ENCODE measurements at regions not wholly inside any gene's neighbourhood (a gene's known extent, or its start where the extent isn't known, plus 50 kb on each side); places are given as distances from the start of the nearest gene placed in this dataset.
"Not testable (repeated sequence)": the region's sequence is repeated elsewhere in the genome, so short reads cannot be mapped to it uniquely, and the experiment has no call there.

GRCh38 chrX:115702982-115703381, 142.0 kb downstream of the PLS3 start:
- no peaks in the 10 kb centered on the region for H3K4me1 ChIP-seq
- WGBS, 2 donors (ENCODE audit: low coverage in 1 of 2) = no CpG with 5 or more reads among the region's 5 CpGs

DNA sequence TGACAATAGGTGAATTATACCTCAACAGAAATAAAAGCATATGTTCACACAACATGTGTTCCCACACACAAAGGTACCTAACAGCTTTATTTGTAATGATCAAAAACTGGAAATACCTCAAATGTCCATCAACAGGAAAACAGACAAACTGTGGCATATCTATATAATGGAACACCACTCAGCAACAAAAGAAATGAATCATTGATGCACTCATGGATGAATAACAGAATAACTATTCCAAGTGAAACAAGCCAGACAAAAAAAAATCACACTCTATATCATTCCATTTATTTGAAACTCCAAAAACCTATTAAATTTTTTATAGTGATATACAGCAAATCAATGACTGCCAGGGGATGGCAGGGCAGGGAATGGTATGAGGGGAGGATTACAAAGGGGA, 148.1 kb downstream of the PLS3 start:
- H3K27ac ChIP-seq = no peak overlapping the region
- no peaks in the 10 kb centered on the region for H3K27me3 ChIP-seq
- H3K36me3 ChIP-seq = no peaks in the 10 kb centered on the region
- TF ChIP-seq CTCF (IDR thresholded peaks at IDR 0.05) (no peak), POLR2AphosphoS5 (IDR thresholded peaks at IDR 0.05) (no peak), POLR2A (IDR thresholded peaks at IDR 0.05) (no peak)
- no peaks in the 10 kb centered on the region for H3K4me1 ChIP-seq
- no peak for ATAC-seq
- no peak overlapping the region for H3K4me3 ChIP-seq
- H3K9me3 ChIP-seq = no peaks in the 10 kb centered on the region

More at GRCh38 chrX:115702982-115703381, 142.0 kb downstream of the PLS3 start:
- Histone ChIP-seq H3K9me3 (no peaks in the 10 kb centered on the region), H3K4me3 (no peak overlapping the region), H3K27ac (no peak overlapping the region), H3K27me3 (no peaks in the 10 kb centered on the region), H3K36me3 (no peaks in the 10 kb centered on the region)
- ATAC-seq = no peak
- TF ChIP-seq EP300 (IDR thresholded peaks at IDR 0.05) = no peak
- TF ChIP-seq POLR2AphosphoS5 (IDR thresholded peaks at IDR 0.05) = no peak
- TF ChIP-seq CTCF (IDR thresholded peaks at IDR 0.05) = no peak
- TF ChIP-seq POLR2A (IDR thresholded peaks at IDR 0.05) = no peak

DNA sequence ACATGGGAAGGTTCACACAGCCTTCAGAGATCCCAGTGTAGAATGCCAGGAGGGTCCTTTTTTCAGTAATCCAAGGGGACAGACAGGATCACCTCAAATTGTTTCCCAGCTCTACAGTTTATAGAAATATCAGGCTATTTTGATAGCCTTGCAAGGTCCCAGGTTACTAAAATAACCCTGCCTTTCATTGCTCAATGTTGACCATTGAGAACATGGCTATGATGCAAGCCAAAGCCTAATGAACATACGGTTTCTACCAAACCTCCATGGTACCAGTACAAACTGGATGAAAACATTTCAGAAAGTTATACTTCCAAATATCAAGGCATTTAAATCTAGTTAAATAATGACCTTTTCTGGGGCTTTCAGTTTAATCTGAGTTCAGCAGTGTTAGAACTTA, 151.5 kb downstream of the PLS3 start:
- Histone ChIP-seq H3K27ac (no peak overlapping the region), H3K9me3 (no peaks in the 10 kb centered on the region), H3K27me3 (no peaks in the 10 kb centered on the region), H3K36me3 (no peaks in the 10 kb centered on the region), H3K4me1 (no peaks in the 10 kb centered on the region), H3K4me3 (no peak overlapping the region)
- WGBS, 2 donors (ENCODE audit: low coverage in 1 of 2) = 80% methylated on average over 1 of the region's 1 CpG; no CpG with 5 or more reads in 1 of the 2 donors
- ATAC-seq = no peak
- no peak for TF ChIP-seq EP300 (IDR thresholded peaks at IDR 0.05)
- no peak for TF ChIP-seq CTCF (IDR thresholded peaks at IDR 0.05)
- no peak for TF ChIP-seq POLR2AphosphoS5 (IDR thresholded peaks at IDR 0.05)
- no peak for TF ChIP-seq POLR2A (IDR thresholded peaks at IDR 0.05)

- Histone ChIP-seq H3K27me3 (no peaks in the 10 kb centered on the region), H3K4me1 (no peaks in the 10 kb centered on the region), H3K27ac (no peak overlapping the region), H3K36me3 (no peaks in the 10 kb centered on the region), H3K4me3 (no peak overlapping the region), H3K9me3 (no peaks in the 10 kb centered on the region)
- TF ChIP-seq POLR2A (IDR thresholded peaks at IDR 0.05) (no peak), EP300 (IDR thresholded peaks at IDR 0.05) (no peak), CTCF (IDR thresholded peaks at IDR 0.05) (no peak), POLR2AphosphoS5 (IDR thresholded peaks at IDR 0.05) (no peak)
- WGBS, 2 donors (ENCODE audit: low coverage in 1 of 2) = 33 to 56% methylated on average over 1 of the region's 1 CpG
- ATAC-seq = no peak
These were observed 152.5 kb downstream of the PLS3 start for GRCh38 chrX:115713460-115713859.

- Histone ChIP-seq H3K36me3 (no peaks in the 10 kb centered on the region), H3K9me3 (no peaks in the 10 kb centered on the region), H3K4me3 (no peak overlapping the region), H3K27me3 (no peaks in the 10 kb centered on the region), H3K27ac (no peak overlapping the region), H3K4me1 (no peaks in the 10 kb centered on the region)
- no peak for ATAC-seq
- WGBS, 2 donors (ENCODE audit: low coverage in 1 of 2) = 84% methylated on average over 8 of the region's 23 CpGs; no CpG with 5 or more reads in 1 of the 2 donors
- no peak for TF ChIP-seq POLR2A (IDR thresholded peaks at IDR 0.05)
- TF ChIP-seq POLR2AphosphoS5 (IDR thresholded peaks at IDR 0.05) = no peak
- no peak for TF ChIP-seq CTCF (IDR thresholded peaks at IDR 0.05)
- no peak for TF ChIP-seq EP300 (IDR thresholded peaks at IDR 0.05)
These were observed 158.2 kb downstream of the PLS3 start for GRCh38 chrX:115719171-115719570.

DNA sequence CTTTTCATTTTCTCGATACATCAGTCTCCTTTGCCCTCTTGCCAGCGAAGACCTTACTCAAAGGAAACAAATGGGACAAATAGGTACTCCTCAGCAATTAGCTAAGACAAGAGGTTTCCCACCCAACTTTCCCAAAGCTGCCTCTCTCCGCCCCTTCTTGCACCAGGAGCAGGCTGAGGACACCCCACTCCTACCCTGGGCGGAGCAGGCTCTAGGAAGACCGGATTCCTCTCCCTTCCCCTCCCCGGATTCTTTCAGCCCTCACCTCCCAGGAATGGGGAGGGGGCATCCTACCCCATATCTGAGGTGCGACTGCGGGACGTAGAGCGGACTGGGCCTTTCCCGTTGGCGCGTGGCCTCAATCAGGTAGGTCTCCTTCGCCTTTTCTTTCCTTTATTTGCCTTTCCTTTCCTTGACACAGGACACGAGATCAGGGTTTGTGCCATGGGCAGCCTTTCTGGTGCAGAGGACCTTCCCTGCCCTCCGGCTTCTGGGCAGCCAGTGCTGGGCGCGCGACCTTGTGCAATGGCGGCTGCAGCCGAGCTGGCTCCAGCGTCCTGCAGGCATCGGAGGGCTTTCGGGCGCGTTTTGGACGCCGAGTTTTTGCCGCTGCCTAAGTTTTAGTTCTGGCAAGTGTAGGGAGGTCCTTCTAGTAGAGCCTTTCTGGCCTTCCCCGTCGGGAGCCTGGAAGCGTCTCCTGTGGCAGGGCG, 161.9 kb downstream of the PLS3 start:
- H3K36me3 ChIP-seq, H3K9me3 ChIP-seq, H3K27me3 ChIP-seq, H3K27ac ChIP-seq, ATAC-seq, H3K4me1 ChIP-seq, H3K4me3 ChIP-seq: not testable (repeated sequence)
- WGBS, 2 donors (ENCODE audit: low coverage in 1 of 2) = no CpG with 5 or more reads among the region's 33 CpGs

- no CpG with 5 or more reads among the region's 26 CpGs for WGBS, 2 donors (ENCODE audit: low coverage in 1 of 2)
- H3K27me3 ChIP-seq, ATAC-seq, H3K4me3 ChIP-seq, H3K9me3 ChIP-seq, H3K36me3 ChIP-seq, H3K27ac ChIP-seq, H3K4me1 ChIP-seq: not testable (repeated sequence)
These were observed 164.4 kb downstream of the PLS3 start for GRCh38 chrX:115725370-115725769.
